ENCODE measurements at regions not wholly inside any gene's neighbourhood (a gene's known extent, or its start where the extent isn't known, plus 50 kb on each side); places are given as distances from the start of the nearest gene placed in this dataset.

GRCh38 chr2:100731535-100731981 lies 88.4 kb upstream of the NPAS2 start:
- H3K9me3 Mint-ChIP-seq = no peaks in the 10 kb centered on the region
- Histone ChIP-seq H3K36me3 (ENCODE audit: control insufficient read depth, insufficient read depth, low read length) (no peaks in the 10 kb centered on the region), H3K27ac (ENCODE audit: low read length) (no peak overlapping the region), H3K27me3 (ENCODE audit: control insufficient read depth, insufficient read depth, low read length) (peaks cover 3% of the 10 kb centered on the region), H3K9me3 (ENCODE audit: control insufficient read depth, insufficient read depth, low read length) (no peaks in the 10 kb centered on the region), H3K4me1 (ENCODE audit: control insufficient read depth, insufficient read depth, low read length) (no peaks in the 10 kb centered on the region), H3K4me3 (ENCODE audit: low read length) (no peak overlapping the region)
- H3K27ac Mint-ChIP-seq = no peak overlapping the region
- DNase-seq = no peak
- H3K4me3 Mint-ChIP-seq = no peak overlapping the region
- no peak for TF ChIP-seq CTCF (IDR thresholded peaks at IDR 0.05)
- H3K27me3 Mint-ChIP-seq (ENCODE audit: low read depth in 2 of 2) = peaks cover 30 to 66% of the 10 kb centered on the region in 2 donors
- no peaks in the 10 kb centered on the region for H3K4me1 Mint-ChIP-seq
- ATAC-seq = no peak
- no peaks in the 10 kb centered on the region for H3K36me3 Mint-ChIP-seq
- intact Hi-C loops (cut with micrococcal nuclease) = no loop called here
- 92% methylated on average over 3 of the region's 3 CpGs for WGBS (ENCODE audit: insufficient coverage)

- Histone ChIP-seq H3K4me3 (ENCODE audit: low read length) (no peak overlapping the region), H3K36me3 (ENCODE audit: control insufficient read depth, insufficient read depth, low read length) (no peaks in the 10 kb centered on the region), H3K9me3 (ENCODE audit: control insufficient read depth, insufficient read depth, low read length) (no peaks in the 10 kb centered on the region), H3K4me1 (ENCODE audit: control insufficient read depth, insufficient read depth, low read length) (no peaks in the 10 kb centered on the region), H3K27ac (ENCODE audit: low read length) (no peak overlapping the region), H3K27me3 (ENCODE audit: control insufficient read depth, insufficient read depth, low read length) (peaks cover 3% of the 10 kb centered on the region)
- no peak for ATAC-seq
- Mint-ChIP-seq H3K27ac (no peak overlapping the region), H3K27me3 (ENCODE audit: low read depth in 2 of 2) (peaks cover 30 to 56% of the 10 kb centered on the region in 2 donors), H3K36me3 (no peaks in the 10 kb centered on the region), H3K4me3 (no peak overlapping the region), H3K4me1 (no peaks in the 10 kb centered on the region), H3K9me3 (no peaks in the 10 kb centered on the region)
- intact Hi-C loops (cut with micrococcal nuclease) = no loop called here
- DNase-seq = no peak
- no peak for TF ChIP-seq CTCF (IDR thresholded peaks at IDR 0.05)
- WGBS (ENCODE audit: insufficient coverage) = 79% methylated on average over 11 of the region's 11 CpGs
Observed at GRCh38 chr2:100733391-100734187, 86.3 kb upstream of the NPAS2 start.

GRCh38 chr2:100736121-100736915 lies 83.6 kb upstream of the NPAS2 start:
- no peaks in the 10 kb centered on the region for H3K36me3 ChIP-seq (ENCODE audit: control insufficient read depth, insufficient read depth, low read length)
- Mint-ChIP-seq H3K27me3 (ENCODE audit: low read depth in 2 of 2) (peaks cover 31 to 53% of the 10 kb centered on the region in 2 donors), H3K9me3 (no peaks in the 10 kb centered on the region), H3K36me3 (no peaks in the 10 kb centered on the region), H3K27ac (no peak overlapping the region), H3K4me1 (no peaks in the 10 kb centered on the region), H3K4me3 (no peak overlapping the region)
- no peaks in the 10 kb centered on the region for H3K27me3 ChIP-seq (ENCODE audit: control insufficient read depth, insufficient read depth, low read length)
- no peaks in the 10 kb centered on the region for H3K4me1 ChIP-seq (ENCODE audit: control insufficient read depth, insufficient read depth, low read length)
- H3K27ac ChIP-seq (ENCODE audit: low read length) = no peak overlapping the region
- no peak for TF ChIP-seq CTCF (IDR thresholded peaks at IDR 0.05)
- no peak overlapping the region for H3K4me3 ChIP-seq (ENCODE audit: low read length)
- ATAC-seq (no peak), DNase-seq (no peak)
- WGBS (ENCODE audit: insufficient coverage) = 95% methylated on average over 5 of the region's 5 CpGs
- H3K9me3 ChIP-seq (ENCODE audit: control insufficient read depth, insufficient read depth, low read length) = no peaks in the 10 kb centered on the region
- intact Hi-C loops (cut with micrococcal nuclease) = no loop called here
